SK-N-SH (cell line): ENCODE measurements at regions not wholly inside any gene's neighbourhood (a gene's known extent, or its start where the extent isn't known, plus 50 kb on each side); places are given as distances from the start of the nearest gene placed in this dataset.

Source experiments
- CTCF ChIA-PET: fragments of 300-600, 350-600 bp; formaldehyde crosslinking; extraction: SDS; loops from one replicate; lab custom pipeline; 2021; lab: Yijun Ruan, JAX
- POLR2A ChIA-PET: fragments of 350-600 bp; sonication (Branson Sonifier 250); formaldehyde crosslinking; extraction: SDS; loops from one replicate; lab custom pipeline; 2020; ENCODE audit warnings: antibody characterized with exemption, inconsistent platforms; lab: Yijun Ruan, JAX
- DNase-seq: peaks from one replicate; pipeline ENCODE4 v3.0.0; 2012
- H2AFZ ChIP-seq: fragments of 200-600 bp; sonication (generic); 2 replicates; pipeline ENCODE4 v1.8.1; 2016; ENCODE audit warnings: antibody characterized with exemption, mild to moderate bottlenecking, low read depth
- H3F3A ChIP-seq: fragments of 200-600 bp; sonication (generic); replicated peaks from 2 replicates; pipeline ENCODE3; 2016; ENCODE audit warnings: antibody characterized with exemption, mild to moderate bottlenecking; ENCODE audit not compliant: insufficient read depth
- H3K27ac ChIP-seq, 2 experiments: fragments of 200-500 bp in 1 of 2; fragments of 200-600 bp in 1 of 2; sonication (Bioruptor generic) in 1 of 2; sonication (generic), shearing (Covaris generic) in 1 of 2; 2 replicates each; pipeline versions ENCODE4 v1.5.1 to v1.6.1; 2014 to 2016; ENCODE audit warnings: low read depth in 2 of 2, inconsistent platforms in 1 of 2, low read length in 1 of 2, mild to moderate bottlenecking in 1 of 2, mixed read lengths in 1 of 2
- H3K27me3 ChIP-seq: fragments of 200-600 bp; sonication (generic), shearing (Covaris generic); 2 replicates; pipeline ENCODE4 v1.6.1; 2016; ENCODE audit warnings: mixed run types; ENCODE audit not compliant: insufficient read depth
- H3K36me3 ChIP-seq, 2 experiments: fragments of 200-500 bp in 1 of 2; fragments of 200-600 bp in 1 of 2; sonication (Bioruptor generic) in 1 of 2; sonication (generic) in 1 of 2; replicated peaks in 1 of 2; 2 replicates each; pipeline versions ENCODE3 to v1.5.1; 2014 to 2016; ENCODE audit warnings: low read length in 1 of 2, mild to moderate bottlenecking in 1 of 2; ENCODE audit not compliant: insufficient read depth in 2 of 2, control insufficient read depth in 1 of 2
- H3K4me1 ChIP-seq, 2 experiments: fragments of 200-500 bp in 1 of 2; fragments of 200-600 bp in 1 of 2; sonication (Bioruptor generic) in 1 of 2; sonication (generic), shearing (Covaris generic) in 1 of 2; 2 replicates each; pipeline versions ENCODE4 v1.5.1 to v1.6.1; 2014 to 2016; ENCODE audit warnings: low read depth in 1 of 2, low read length in 1 of 2, mixed run types in 1 of 2; ENCODE audit not compliant: insufficient read depth in 2 of 2, control insufficient read depth in 1 of 2
- H3K4me2 ChIP-seq: fragments of 200-600 bp; sonication (generic), shearing (Covaris generic); 2 replicates; pipeline ENCODE4 v1.6.1; 2017; ENCODE audit warnings: mixed run types
- H3K4me3 ChIP-seq, 2 experiments: fragments of 200-500 bp in 1 of 2; fragments of 200-600 bp in 1 of 2; sonication (Bioruptor generic) in 1 of 2; sonication (generic), shearing (Covaris generic) in 1 of 2; 2 replicates each; pipeline versions ENCODE4 v1.5.1 to v1.8.1; 2014 to 2016; ENCODE audit warnings: low read depth in 2 of 2, inconsistent platforms in 1 of 2, low read length in 1 of 2, mild to moderate bottlenecking in 1 of 2, mixed read lengths in 1 of 2, moderate library complexity in 1 of 2
- H3K79me2 ChIP-seq: fragments of 200-600 bp; sonication (generic); 2 replicates; pipeline ENCODE4 v1.8.1; 2017; ENCODE audit warnings: mild to moderate bottlenecking; ENCODE audit not compliant: insufficient read depth
- H3K9ac ChIP-seq: fragments of 200-600 bp; sonication (generic); 2 replicates; pipeline ENCODE4 v1.6.1; 2017; ENCODE audit warnings: mixed run types
- H3K9me2 ChIP-seq: fragments of 200-600 bp; sonication (generic); 2 replicates; pipeline ENCODE4 v1.6.1; 2017; ENCODE audit warnings: mixed run types
- H3K9me3 ChIP-seq: fragments of 200-600 bp; sonication (generic); 2 replicates; pipeline ENCODE4 v1.6.1; 2017; ENCODE audit warnings: mixed run types, mild to moderate bottlenecking, moderate library complexity
- H4K20me1 ChIP-seq: fragments of 200-600 bp; sonication (generic); 2 replicates; pipeline ENCODE4 v1.6.1; 2017; ENCODE audit warnings: mild to moderate bottlenecking, mixed run types; ENCODE audit not compliant: insufficient read depth
- CTCF ChIP-seq: fragments of 200-600 bp; sonication (generic); IDR thresholded peaks from 2 replicates; pipeline ENCODE4 v1.6.1; 2017; ENCODE audit warnings: antibody characterized with exemption, mild to moderate bottlenecking, moderate library complexity
- EP300 ChIP-seq, 2 experiments: IDR thresholded peaks; 2 replicates each; pipeline versions ENCODE4 v1.4.0 to v1.6.1; 2012; ENCODE audit warnings: borderline replicate concordance in 1 of 2, low read depth in 1 of 2, low read length in 1 of 2
- FOSL2 ChIP-seq: IDR thresholded peaks from 2 replicates; pipeline ENCODE4 v1.4.0; 2012; ENCODE audit warnings: low read depth, mild to moderate bottlenecking, moderate library complexity, borderline replicate concordance
- FOXJ3 ChIP-seq: sonication (generic); formaldehyde crosslinking; IDR thresholded peaks from 2 replicates; pipeline ENCODE4 v1.5.1; 2020; ENCODE audit warnings: mild to moderate bottlenecking, missing genetic modification reagents
- GABPA ChIP-seq: IDR thresholded peaks from 2 replicates; pipeline ENCODE4 v1.4.0; 2012; ENCODE audit warnings: low read depth, mild to moderate bottlenecking
- GATA2 ChIP-seq: sonication (generic); formaldehyde crosslinking; IDR thresholded peaks from 2 replicates; pipeline ENCODE4 v1.5.0; 2020; ENCODE audit warnings: mild to moderate bottlenecking, missing genetic modification reagents
- MAX ChIP-seq: IDR thresholded peaks from 2 replicates; pipeline ENCODE4 v1.4.0; 2012; ENCODE audit warnings: low read depth
- MEF2A ChIP-seq: IDR thresholded peaks from 2 replicates; pipeline ENCODE4 v1.4.0; 2012; ENCODE audit warnings: low read depth, borderline replicate concordance
- MXI1 ChIP-seq: IDR thresholded peaks from 2 replicates; pipeline ENCODE4 v1.6.1; 2012; ENCODE audit warnings: mild to moderate bottlenecking, low read depth, low read length, improper control_type of control experiment
- NFIC ChIP-seq: IDR thresholded peaks from 2 replicates; pipeline ENCODE4 v1.4.0; 2012; ENCODE audit warnings: borderline replicate concordance
- NRF1 ChIP-seq: IDR thresholded peaks from 2 replicates; pipeline ENCODE4 v1.6.1; 2012; ENCODE audit warnings: low read depth, mild to moderate bottlenecking, low read length
- RCOR1 ChIP-seq: fragments of 150-350 bp; IDR thresholded peaks from 2 replicates; pipeline ENCODE4 v1.6.1; 2017; ENCODE audit warnings: antibody characterized with exemption, low read length
- RFX5 ChIP-seq: IDR thresholded peaks from 2 replicates; pipeline ENCODE4 v1.6.1; 2012; ENCODE audit warnings: mild to moderate bottlenecking, improper control_type of control experiment, low read length
- RXRA ChIP-seq: IDR thresholded peaks from 2 replicates; pipeline ENCODE4 v1.4.0; 2012; ENCODE audit warnings: low read depth, mild to moderate bottlenecking, borderline replicate concordance
- SIN3A ChIP-seq: IDR thresholded peaks from 2 replicates; pipeline ENCODE4 v1.6.1; 2012; ENCODE audit warnings: low read depth, mild to moderate bottlenecking, low read length, moderate library complexity, borderline replicate concordance
- SMC3 ChIP-seq: IDR thresholded peaks from 2 replicates; pipeline ENCODE4 v1.6.1; 2012; ENCODE audit warnings: low read depth, low read length, improper control_type of control experiment
- TCF12 ChIP-seq: IDR thresholded peaks from 2 replicates; pipeline ENCODE4 v1.4.0; 2012
- YY1 ChIP-seq: IDR thresholded peaks from 2 replicates; pipeline ENCODE4 v1.4.0; 2012; ENCODE audit warnings: low read depth, mild to moderate bottlenecking
- WGBS: methylation state at CpG from one replicate; pipeline ENCODE4 v1.1.6; 2017; ENCODE audit warnings: low lambda C conversion rate; 5-methylcytosine and 5-hydroxymethylcytosine counted together

GRCh38 chr1:189226779-189227178, 1250.9 kb downstream of the BRINP3 start:
- no peaks in the 10 kb centered on the region for H4K20me1 ChIP-seq
- no peak overlapping the region for H3K27ac ChIP-seq
- H3K27me3 ChIP-seq, result no peaks in the 10 kb centered on the region
- DNase-seq, result no peak
- no peaks in the 10 kb centered on the region for H3K79me2 ChIP-seq
- no peaks in the 10 kb centered on the region for H3K9me3 ChIP-seq
- no peak overlapping the region for H3K4me3 ChIP-seq
- 71% methylated on average over 1 of the region's 1 CpG for WGBS
- POLR2A ChIA-PET, result no interaction called here
- CTCF ChIA-PET, result no interaction called here
- no peak overlapping the region for H3K9ac ChIP-seq
- H3K4me1 ChIP-seq, result no peaks in the 10 kb centered on the region
- no peaks in the 10 kb centered on the region for H3F3A ChIP-seq
- no peak overlapping the region for H2AFZ ChIP-seq
- no peak overlapping the region for H3K4me2 ChIP-seq
- TF ChIP-seq FOSL2 (no peak), SIN3A (no peak), SMC3 (no peak), GABPA (no peak), RFX5 (no peak), GATA2 (CRISPR knock-in tag) (no peak), MEF2A (no peak)
- H3K36me3 ChIP-seq, result no peaks in the 10 kb centered on the region
- H3K9me2 ChIP-seq, result no peaks in the 10 kb centered on the region; the same call in 1 of the 2 replicates

- H3K4me2 ChIP-seq, result no peak overlapping the region
- no peak overlapping the region for H3K4me3 ChIP-seq
- H3K4me1 ChIP-seq, result no peaks in the 10 kb centered on the region
- H3K9me2 ChIP-seq, result no peaks in the 10 kb centered on the region; the same call in 1 of the 2 replicates
- no peaks in the 10 kb centered on the region for H4K20me1 ChIP-seq
- H3K27me3 ChIP-seq, result no peaks in the 10 kb centered on the region
- H3K9ac ChIP-seq, result no peak overlapping the region
- WGBS, result 29% methylated on average over 1 of the region's 3 CpGs
- no peaks in the 10 kb centered on the region for H3F3A ChIP-seq
- no peak overlapping the region for H3K27ac ChIP-seq
- no peaks in the 10 kb centered on the region for H3K9me3 ChIP-seq
- POLR2A ChIA-PET, result no interaction called here
- no peak overlapping the region for H2AFZ ChIP-seq
- no peaks in the 10 kb centered on the region for H3K79me2 ChIP-seq
- CTCF ChIA-PET, result no interaction called here
- H3K36me3 ChIP-seq, result no peaks in the 10 kb centered on the region
- no peak for TF ChIP-seq CTCF
- no peak for TF ChIP-seq FOXJ3
- no peak for DNase-seq
These were observed 1240.7 kb downstream of the BRINP3 start for GRCh38 chr1:189237008-189237407.

GRCh38 chr1:189253601-189254350, 1223.9 kb downstream of the BRINP3 start:
- H3K4me3 ChIP-seq, result no peak overlapping the region

More at GRCh38 chr1:189253601-189254350, 1223.9 kb downstream of the BRINP3 start:
- DNase-seq, result no peak
- POLR2A ChIA-PET, result no interaction called here
- H3K9ac ChIP-seq, result no peak overlapping the region
- no peaks in the 10 kb centered on the region for H3K4me1 ChIP-seq
- no peaks in the 10 kb centered on the region for H4K20me1 ChIP-seq
- H3K4me2 ChIP-seq, result no peak overlapping the region
- no peaks in the 10 kb centered on the region for H3F3A ChIP-seq
- CTCF ChIA-PET, result no interaction called here
- no peak overlapping the region for H3K27ac ChIP-seq
- no peak overlapping the region for H2AFZ ChIP-seq
- H3K27me3 ChIP-seq, result no peaks in the 10 kb centered on the region
- 78% methylated on average over 18 of the region's 18 CpGs for WGBS
- no peaks in the 10 kb centered on the region for H3K36me3 ChIP-seq
- no peaks in the 10 kb centered on the region for H3K9me2 ChIP-seq
- TF ChIP-seq YY1 (no peak), EP300 (IDR thresholded peaks at IDR 0.05; ENCODE audit: borderline replicate concordance in 1 of 2, low read depth in 1 of 2, low read length in 1 of 2) (no peak), FOSL2 (no peak), SMC3 (no peak), TCF12 (no peak), MXI1 (no peak), CTCF (no peak), RCOR1 (no peak), NFIC (no peak), MAX (no peak), RXRA (no peak), NRF1 (no peak)
- H3K9me3 ChIP-seq, result no peaks in the 10 kb centered on the region
- H3K79me2 ChIP-seq, result no peaks in the 10 kb centered on the region
